GM20000 (cell line): ENCODE measurements at regions not wholly inside any gene's neighbourhood (a gene's known extent, or its start where the extent isn't known, plus 50 kb on each side); places are given as distances from the start of the nearest gene placed in this dataset.

ENCODE experiments used
- DNase-seq: peaks from one replicate; pipeline ENCODE4 v3.0.0; 2012; ENCODE audit warnings: low spot score
- TF ChIP-seq, protein P1 (sequence below): IDR thresholded peaks from 2 replicates; pipeline ENCODE4 v1.5.1; 2012; ENCODE audit warnings: mild to moderate bottlenecking, control low read depth; ENCODE audit errors: extremely low read depth, missing control alignments

- TF ChIP-seq, protein P1, sequence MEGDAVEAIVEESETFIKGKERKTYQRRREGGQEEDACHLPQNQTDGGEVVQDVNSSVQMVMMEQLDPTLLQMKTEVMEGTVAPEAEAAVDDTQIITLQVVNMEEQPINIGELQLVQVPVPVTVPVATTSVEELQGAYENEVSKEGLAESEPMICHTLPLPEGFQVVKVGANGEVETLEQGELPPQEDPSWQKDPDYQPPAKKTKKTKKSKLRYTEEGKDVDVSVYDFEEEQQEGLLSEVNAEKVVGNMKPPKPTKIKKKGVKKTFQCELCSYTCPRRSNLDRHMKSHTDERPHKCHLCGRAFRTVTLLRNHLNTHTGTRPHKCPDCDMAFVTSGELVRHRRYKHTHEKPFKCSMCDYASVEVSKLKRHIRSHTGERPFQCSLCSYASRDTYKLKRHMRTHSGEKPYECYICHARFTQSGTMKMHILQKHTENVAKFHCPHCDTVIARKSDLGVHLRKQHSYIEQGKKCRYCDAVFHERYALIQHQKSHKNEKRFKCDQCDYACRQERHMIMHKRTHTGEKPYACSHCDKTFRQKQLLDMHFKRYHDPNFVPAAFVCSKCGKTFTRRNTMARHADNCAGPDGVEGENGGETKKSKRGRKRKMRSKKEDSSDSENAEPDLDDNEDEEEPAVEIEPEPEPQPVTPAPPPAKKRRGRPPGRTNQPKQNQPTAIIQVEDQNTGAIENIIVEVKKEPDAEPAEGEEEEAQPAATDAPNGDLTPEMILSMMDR: no peak
- no peak for DNase-seq
Measured at GRCh38 chr2:12076810-12077209, 330.4 kb downstream of the LPIN1 start.

GRCh38 chr2:12080360-12080759, 333.9 kb downstream of the LPIN1 start:
- TF ChIP-seq, protein P1: no peak
- DNase-seq: no peak

DNA sequence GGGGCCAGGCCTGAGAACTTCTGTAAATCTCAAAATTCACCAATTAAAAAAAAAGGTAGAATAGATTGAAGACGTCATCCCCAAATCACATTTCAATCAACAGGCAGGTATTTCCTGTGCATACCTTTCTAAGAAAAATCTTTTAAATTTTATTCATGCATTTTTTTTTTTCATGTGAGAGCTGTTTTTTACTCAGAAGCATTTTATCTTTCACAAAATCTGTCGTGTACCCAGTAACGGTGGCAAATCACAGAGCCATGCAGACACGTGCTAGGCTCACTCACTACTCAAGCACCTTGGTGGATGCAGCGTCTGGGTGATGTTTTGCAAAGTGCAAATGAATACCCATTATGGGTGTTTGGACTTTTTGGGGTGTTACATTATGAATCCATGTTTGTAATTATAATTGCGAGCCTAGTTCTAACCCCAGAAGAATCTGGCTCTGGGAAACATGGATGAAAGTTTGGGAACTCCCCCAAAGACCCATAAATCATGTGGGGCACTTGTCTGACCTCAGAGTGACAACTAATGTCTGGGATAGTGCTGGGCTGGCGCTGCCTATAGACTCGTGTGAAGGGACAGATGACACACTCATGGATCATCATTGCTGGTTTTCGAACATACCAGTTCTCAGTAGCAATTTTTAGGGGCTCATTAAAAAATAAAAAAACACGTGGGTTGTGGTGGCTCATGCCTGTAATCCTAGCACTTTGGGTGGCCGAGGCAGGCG, 335.2 kb downstream of the LPIN1 start:
- TF ChIP-seq, protein P1: no peak
- DNase-seq: no peak

DNA sequence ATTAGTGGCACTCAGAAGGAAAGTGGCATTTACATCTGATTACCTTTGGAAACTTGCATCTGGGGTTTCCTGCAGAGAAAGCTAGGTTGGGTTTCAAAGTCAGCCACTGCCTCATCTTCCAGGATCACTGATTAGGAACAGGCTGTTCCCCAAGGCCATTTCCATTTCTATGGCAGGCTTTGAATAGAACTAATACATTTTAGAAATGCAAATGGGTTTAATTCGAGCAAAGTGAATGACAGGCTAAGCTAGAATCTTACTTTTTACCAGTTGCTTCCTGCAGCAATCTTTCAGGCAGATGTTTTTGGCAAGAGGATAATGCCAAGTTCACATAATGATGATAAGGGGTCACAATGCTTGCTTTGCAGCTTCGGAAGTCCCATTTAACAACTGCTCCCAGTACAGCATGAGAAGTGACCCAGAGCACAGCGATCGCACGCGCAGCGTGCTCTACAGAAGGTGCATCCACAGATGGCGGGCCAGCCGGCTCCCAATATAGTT, 336.7 kb downstream of the LPIN1 start:
- no peak for DNase-seq

DNA sequence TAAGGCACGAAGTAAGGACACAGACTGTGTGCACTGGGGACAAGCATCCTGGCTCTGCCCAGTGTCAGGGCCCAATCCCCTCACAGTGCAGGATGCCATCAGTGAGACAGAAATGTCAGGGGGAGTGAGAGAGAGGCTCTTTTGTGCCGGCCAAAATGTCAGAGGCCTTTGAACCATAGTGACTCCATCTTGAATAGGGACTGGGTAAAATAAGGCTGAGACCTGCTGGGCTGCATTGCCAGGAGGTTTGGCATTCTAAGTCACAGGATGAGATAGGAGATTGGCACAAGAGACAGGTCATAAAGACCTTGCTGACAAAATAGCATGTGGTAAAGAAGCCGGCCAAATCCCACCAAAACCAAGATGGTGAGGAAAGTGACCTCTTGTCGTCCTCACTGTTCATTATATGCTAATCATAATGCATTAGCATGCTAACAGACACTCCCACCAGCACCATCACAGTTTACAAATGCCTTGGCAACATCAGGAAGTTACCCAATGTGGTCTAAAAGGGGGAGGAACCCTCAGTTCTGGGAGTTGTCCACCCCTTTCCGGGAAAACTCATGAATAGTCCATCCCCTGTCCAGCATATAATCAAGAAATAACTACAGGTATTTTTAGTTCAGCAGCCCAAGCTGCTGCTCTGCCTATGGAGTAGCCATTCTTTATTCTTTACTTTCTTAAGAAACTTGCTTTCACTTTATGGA, 337.4 kb downstream of the LPIN1 start:
- TF ChIP-seq, protein P1: no peak
- no peak for DNase-seq

More for the DNA sequence above, 336.7 kb downstream of the LPIN1 start:
- TF ChIP-seq, protein P1: no peak

- TF ChIP-seq, protein P1: no peak
- no peak for DNase-seq
Measured at GRCh38 chr2:12087175-12087574, 340.7 kb downstream of the LPIN1 start.
